ENCODE measurements at regions not wholly inside any gene's neighbourhood (a gene's known extent, or its start where the extent isn't known, plus 50 kb on each side); places are given as distances from the start of the nearest gene placed in this dataset.

DNA sequence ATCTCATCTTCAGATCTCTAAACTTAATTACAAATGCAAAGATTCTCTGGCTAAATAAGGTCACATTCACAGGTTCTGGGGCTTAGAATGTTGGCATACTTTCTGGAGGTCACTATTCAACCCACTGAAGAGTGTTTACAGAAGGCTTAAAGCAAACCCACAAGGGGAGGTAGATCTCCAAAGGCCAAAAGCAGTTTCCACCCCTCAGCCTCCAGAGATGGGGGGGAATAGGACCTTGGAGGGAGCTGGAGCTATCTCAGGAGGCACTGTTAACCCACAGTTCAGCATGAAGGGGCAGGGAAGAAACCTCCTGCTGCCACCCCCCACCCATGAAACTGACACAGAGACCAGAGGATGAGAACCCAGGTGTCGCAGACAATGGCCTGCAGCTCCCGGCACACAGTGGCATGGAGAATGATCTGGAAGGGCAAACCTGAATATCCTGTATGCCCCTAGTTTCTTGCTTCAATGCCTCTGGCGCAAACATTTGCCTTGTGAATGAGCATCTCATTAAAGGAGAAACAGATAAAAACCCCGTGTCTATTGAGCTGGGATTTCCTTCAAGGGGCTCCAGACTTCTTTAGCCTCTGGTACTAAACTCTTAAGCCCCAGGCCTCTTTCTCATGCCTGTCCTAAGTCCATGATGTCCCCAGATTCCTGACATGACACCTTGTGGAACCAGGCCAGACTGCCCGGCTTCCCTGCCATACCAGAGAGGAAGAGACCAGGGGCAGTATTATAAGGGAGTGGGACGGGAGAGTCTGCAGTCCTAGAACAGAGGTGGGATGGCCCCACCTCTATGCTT, 103.1 kb upstream of the CDH5 start:
- TF ChIP-seq, protein P1, sequence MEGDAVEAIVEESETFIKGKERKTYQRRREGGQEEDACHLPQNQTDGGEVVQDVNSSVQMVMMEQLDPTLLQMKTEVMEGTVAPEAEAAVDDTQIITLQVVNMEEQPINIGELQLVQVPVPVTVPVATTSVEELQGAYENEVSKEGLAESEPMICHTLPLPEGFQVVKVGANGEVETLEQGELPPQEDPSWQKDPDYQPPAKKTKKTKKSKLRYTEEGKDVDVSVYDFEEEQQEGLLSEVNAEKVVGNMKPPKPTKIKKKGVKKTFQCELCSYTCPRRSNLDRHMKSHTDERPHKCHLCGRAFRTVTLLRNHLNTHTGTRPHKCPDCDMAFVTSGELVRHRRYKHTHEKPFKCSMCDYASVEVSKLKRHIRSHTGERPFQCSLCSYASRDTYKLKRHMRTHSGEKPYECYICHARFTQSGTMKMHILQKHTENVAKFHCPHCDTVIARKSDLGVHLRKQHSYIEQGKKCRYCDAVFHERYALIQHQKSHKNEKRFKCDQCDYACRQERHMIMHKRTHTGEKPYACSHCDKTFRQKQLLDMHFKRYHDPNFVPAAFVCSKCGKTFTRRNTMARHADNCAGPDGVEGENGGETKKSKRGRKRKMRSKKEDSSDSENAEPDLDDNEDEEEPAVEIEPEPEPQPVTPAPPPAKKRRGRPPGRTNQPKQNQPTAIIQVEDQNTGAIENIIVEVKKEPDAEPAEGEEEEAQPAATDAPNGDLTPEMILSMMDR (conservative IDR thresholded peaks at IDR 0.05 in 1 of 2, IDR thresholded peaks at IDR 0.05 in 1 of 2; ENCODE audit: low read depth in 1 of 2, low read length in 2 of 2), result no peak
- TF ChIP-seq EZH2 (IDR thresholded peaks at IDR 0.05; ENCODE audit: low read length, missing control alignments), result no peak
